ENCODE measurements at regions not wholly inside any gene's neighbourhood (a gene's known extent, or its start where the extent isn't known, plus 50 kb on each side); places are given as distances from the start of the nearest gene placed in this dataset.

- no peak overlapping the region for H3K27ac Mint-ChIP-seq
- WGBS (ENCODE audit: insufficient coverage): 73% methylated on average over 2 of the region's 2 CpGs
- no peak for DNase-seq
- Histone ChIP-seq H3K9me3 (ENCODE audit: control insufficient read depth, insufficient read depth, low read length) (no peaks in the 10 kb centered on the region), H3K27me3 (ENCODE audit: control insufficient read depth, insufficient read depth, low read length) (no peaks in the 10 kb centered on the region), H3K4me1 (ENCODE audit: control insufficient read depth, insufficient read depth, low read length) (no peaks in the 10 kb centered on the region), H3K4me3 (ENCODE audit: low read length) (no peak overlapping the region), H3K36me3 (ENCODE audit: control insufficient read depth, insufficient read depth, low read length) (no peaks in the 10 kb centered on the region), H3K27ac (ENCODE audit: low read length) (no peak overlapping the region)
- no peaks in the 10 kb centered on the region for H3K36me3 Mint-ChIP-seq
- intact Hi-C loops (cut with micrococcal nuclease): no loop called here
- ATAC-seq: no peak
- no peak overlapping the region for H3K4me3 Mint-ChIP-seq
- H3K27me3 Mint-ChIP-seq (ENCODE audit: low read depth in 2 of 2): no peaks in the 10 kb centered on the region
- H3K9me3 Mint-ChIP-seq: no peaks in the 10 kb centered on the region
- no peak for TF ChIP-seq CTCF (IDR thresholded peaks at IDR 0.05)
- H3K4me1 Mint-ChIP-seq: no peaks in the 10 kb centered on the region
Observed at GRCh38 chr2:122100346-122100745, 344.9 kb downstream of the TSN start.

- Histone ChIP-seq H3K27ac (ENCODE audit: low read length) (no peak overlapping the region), H3K27me3 (ENCODE audit: control insufficient read depth, insufficient read depth, low read length) (no peaks in the 10 kb centered on the region), H3K4me3 (ENCODE audit: low read length) (no peak overlapping the region), H3K9me3 (ENCODE audit: control insufficient read depth, insufficient read depth, low read length) (no peaks in the 10 kb centered on the region), H3K4me1 (ENCODE audit: control insufficient read depth, insufficient read depth, low read length) (no peaks in the 10 kb centered on the region), H3K36me3 (ENCODE audit: control insufficient read depth, insufficient read depth, low read length) (no peaks in the 10 kb centered on the region)
- Mint-ChIP-seq H3K27ac (no peak overlapping the region), H3K9me3 (no peaks in the 10 kb centered on the region), H3K4me1 (no peaks in the 10 kb centered on the region), H3K4me3 (no peak overlapping the region), H3K36me3 (no peaks in the 10 kb centered on the region), H3K27me3 (ENCODE audit: low read depth in 2 of 2) (no peaks in the 10 kb centered on the region)
- no peak for TF ChIP-seq CTCF (IDR thresholded peaks at IDR 0.05)
- ATAC-seq (no peak), DNase-seq (no peak)
- intact Hi-C loops (cut with micrococcal nuclease): no loop called here
Observed at GRCh38 chr2:122100756-122101155, 345.3 kb downstream of the TSN start.

- Histone ChIP-seq H3K9me3 (ENCODE audit: control insufficient read depth, insufficient read depth, low read length) (no peaks in the 10 kb centered on the region), H3K27me3 (ENCODE audit: control insufficient read depth, insufficient read depth, low read length) (no peaks in the 10 kb centered on the region), H3K4me3 (ENCODE audit: low read length) (no peak overlapping the region), H3K27ac (ENCODE audit: low read length) (no peak overlapping the region), H3K4me1 (ENCODE audit: control insufficient read depth, insufficient read depth, low read length) (no peaks in the 10 kb centered on the region), H3K36me3 (ENCODE audit: control insufficient read depth, insufficient read depth, low read length) (no peaks in the 10 kb centered on the region)
- H3K4me1 Mint-ChIP-seq: no peaks in the 10 kb centered on the region
- no peaks in the 10 kb centered on the region for H3K27me3 Mint-ChIP-seq (ENCODE audit: low read depth in 2 of 2)
- no peak overlapping the region for H3K4me3 Mint-ChIP-seq
- ATAC-seq: no peak
- TF ChIP-seq CTCF (IDR thresholded peaks at IDR 0.05): no peak
- intact Hi-C loops (cut with micrococcal nuclease): no loop called here
- no peaks in the 10 kb centered on the region for H3K36me3 Mint-ChIP-seq
- H3K9me3 Mint-ChIP-seq: no peaks in the 10 kb centered on the region
- 89% methylated on average over 5 of the region's 5 CpGs for WGBS (ENCODE audit: insufficient coverage)
- no peak overlapping the region for H3K27ac Mint-ChIP-seq
- no peak for DNase-seq
Observed at GRCh38 chr2:122101319-122101718, 345.9 kb downstream of the TSN start.

- no peaks in the 10 kb centered on the region for H3K36me3 ChIP-seq (ENCODE audit: control insufficient read depth, insufficient read depth, low read length)
- H3K27me3 Mint-ChIP-seq (ENCODE audit: low read depth in 2 of 2): peaks cover 0 to 11% of the 10 kb centered on the region in 2 donors
- TF ChIP-seq CTCF (IDR thresholded peaks at IDR 0.05): no peak
- H3K9me3 ChIP-seq (ENCODE audit: control insufficient read depth, insufficient read depth, low read length): no peaks in the 10 kb centered on the region
- intact Hi-C loops (cut with micrococcal nuclease): no loop called here
- no peak overlapping the region for H3K4me3 ChIP-seq (ENCODE audit: low read length)
- no peak overlapping the region for H3K27ac ChIP-seq (ENCODE audit: low read length)
- no peaks in the 10 kb centered on the region for H3K4me1 Mint-ChIP-seq
- peaks cover 0 to 2% of the 10 kb centered on the region in 2 donors for H3K9me3 Mint-ChIP-seq
- no peaks in the 10 kb centered on the region for H3K4me1 ChIP-seq (ENCODE audit: control insufficient read depth, insufficient read depth, low read length)
- no peak for DNase-seq
- H3K4me3 Mint-ChIP-seq: no peak overlapping the region
- no peaks in the 10 kb centered on the region for H3K27me3 ChIP-seq (ENCODE audit: control insufficient read depth, insufficient read depth, low read length)
- 100% methylated on average over 1 of the region's 2 CpGs for WGBS (ENCODE audit: insufficient coverage)
- no peak overlapping the region for H3K27ac Mint-ChIP-seq
- no peak for ATAC-seq
- H3K36me3 Mint-ChIP-seq: no peaks in the 10 kb centered on the region
Observed at GRCh38 chr2:122105171-122105876, 349.9 kb downstream of the TSN start.

All from natural killer cell (primary cell).